ENCODE measurements at regions not wholly inside any gene's neighbourhood (a gene's known extent, or its start where the extent isn't known, plus 50 kb on each side); places are given as distances from the start of the nearest gene placed in this dataset.

GRCh38 chr1:198909973-198910372 is 271.1 kb downstream of the PTPRC start:
- TF ChIP-seq TAF1 (IDR thresholded peaks at IDR 0.05; ENCODE audit: borderline replicate concordance, insufficient read depth, low read length) (no peak), REST (IDR thresholded peaks at IDR 0.05; ENCODE audit: insufficient read depth in 1 of 2, low read depth in 2 of 2, low read length in 2 of 2) (no peak), SIN3A (IDR thresholded peaks at IDR 0.05; ENCODE audit: borderline replicate concordance, insufficient read depth, low read length) (no peak), FOXP2 (optimal IDR thresholded peaks at IDR 0.05; ENCODE audit: borderline replicate concordance, extremely low read depth, extremely low read length, insufficient read depth) (no peak), POLR2AphosphoS5 (IDR thresholded peaks at IDR 0.05; ENCODE audit: low read depth, low read length) (no peak)

DNA sequence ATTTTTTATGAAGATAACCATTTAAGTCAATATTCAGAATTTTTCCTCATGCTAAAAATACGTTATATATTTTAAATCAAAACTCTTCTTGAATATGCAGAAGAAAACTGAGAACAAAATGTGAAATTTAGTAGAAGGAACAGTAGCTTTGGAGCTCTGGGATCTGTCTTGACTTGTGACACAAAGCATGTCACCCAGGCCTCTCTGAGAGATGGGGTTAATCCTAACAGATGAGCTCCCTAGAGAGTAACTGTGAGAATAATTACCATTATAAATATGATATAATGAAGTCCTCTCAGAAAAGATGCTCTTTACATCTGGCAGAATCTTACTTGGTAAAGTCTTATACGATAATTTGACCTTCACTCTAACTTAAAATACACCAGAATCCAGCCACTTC is 272.0 kb downstream of the PTPRC start:
- TF ChIP-seq TAF1 (IDR thresholded peaks at IDR 0.05; ENCODE audit: borderline replicate concordance, insufficient read depth, low read length): no peak
- no peak for TF ChIP-seq FOXP2 (optimal IDR thresholded peaks at IDR 0.05; ENCODE audit: borderline replicate concordance, extremely low read depth, extremely low read length, insufficient read depth)
- TF ChIP-seq SIN3A (IDR thresholded peaks at IDR 0.05; ENCODE audit: borderline replicate concordance, insufficient read depth, low read length): no peak
- TF ChIP-seq POLR2AphosphoS5 (IDR thresholded peaks at IDR 0.05; ENCODE audit: low read depth, low read length): no peak
- no peak for TF ChIP-seq REST (IDR thresholded peaks at IDR 0.05; ENCODE audit: insufficient read depth in 1 of 2, low read depth in 2 of 2, low read length in 2 of 2)

- no peak for TF ChIP-seq FOXP2 (optimal IDR thresholded peaks at IDR 0.05; ENCODE audit: borderline replicate concordance, extremely low read depth, extremely low read length, insufficient read depth)
- no peak for TF ChIP-seq SIN3A (IDR thresholded peaks at IDR 0.05; ENCODE audit: borderline replicate concordance, insufficient read depth, low read length)
- TF ChIP-seq TAF1 (IDR thresholded peaks at IDR 0.05; ENCODE audit: borderline replicate concordance, insufficient read depth, low read length): no peak
- no peak for TF ChIP-seq REST (IDR thresholded peaks at IDR 0.05; ENCODE audit: insufficient read depth in 1 of 2, low read depth in 2 of 2, low read length in 2 of 2)
- no peak for TF ChIP-seq POLR2AphosphoS5 (IDR thresholded peaks at IDR 0.05; ENCODE audit: low read depth, low read length)
Measured at GRCh38 chr1:198912046-198912445, 273.2 kb downstream of the PTPRC start.

DNA sequence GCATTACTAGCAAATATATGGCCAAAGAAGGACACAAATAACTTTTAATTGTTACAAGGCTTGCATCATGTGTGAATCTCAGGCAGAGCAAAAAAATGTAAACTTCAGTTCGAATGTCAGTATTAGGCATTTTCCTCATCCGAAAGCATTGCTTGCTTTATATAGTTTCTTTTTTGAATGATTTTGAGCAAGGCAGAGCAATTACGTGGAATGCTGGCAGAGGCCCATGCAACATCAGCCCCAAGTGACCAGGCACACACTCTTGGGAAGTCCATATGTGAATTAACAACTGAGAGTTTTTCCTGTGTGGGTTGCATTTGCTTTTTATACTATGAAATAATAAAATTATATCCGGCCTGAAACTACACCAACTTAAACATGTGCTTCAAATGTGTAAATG is 274.8 kb downstream of the PTPRC start:
- TF ChIP-seq SIN3A (IDR thresholded peaks at IDR 0.05; ENCODE audit: borderline replicate concordance, insufficient read depth, low read length): no peak
- no peak for TF ChIP-seq FOXP2 (optimal IDR thresholded peaks at IDR 0.05; ENCODE audit: borderline replicate concordance, extremely low read depth, extremely low read length, insufficient read depth)
- TF ChIP-seq POLR2AphosphoS5 (IDR thresholded peaks at IDR 0.05; ENCODE audit: low read depth, low read length): no peak
- no peak for TF ChIP-seq TAF1 (IDR thresholded peaks at IDR 0.05; ENCODE audit: borderline replicate concordance, insufficient read depth, low read length)
- no peak for TF ChIP-seq REST (IDR thresholded peaks at IDR 0.05; ENCODE audit: insufficient read depth in 1 of 2, low read depth in 2 of 2, low read length in 2 of 2)

Measured in PFSK-1 (cell line).